GM06990 (cell line): ENCODE measurements at regions not wholly inside any gene's neighbourhood (a gene's known extent, or its start where the extent isn't known, plus 50 kb on each side); places are given as distances from the start of the nearest gene placed in this dataset.

Experiments
- DNase-seq: peaks from one replicate; pipeline ENCODE4 v3.0.0-alpha.2; 2011; ENCODE audit not compliant: insufficient read length; ENCODE audit errors: extremely low read depth
- H3K27me3 ChIP-seq: replicated peaks from 2 replicates; pipeline ENCODE4 v1.6.0; 2011; ENCODE audit warnings: low read length; ENCODE audit not compliant: control insufficient read depth, insufficient read depth
- H3K36me3 ChIP-seq: 2 replicates; pipeline ENCODE4 v1.5.1; 2011; ENCODE audit warnings: low read length; ENCODE audit not compliant: control insufficient read depth, insufficient read depth
- H3K4me3 ChIP-seq: replicated peaks from 2 replicates; pipeline ENCODE4 v1.5.1; 2011; ENCODE audit warnings: low read depth, mild to moderate bottlenecking, control low read depth, low read length
- TF ChIP-seq, protein P1 (sequence below): IDR thresholded peaks from 2 replicates; pipeline ENCODE4 v1.5.1; 2011; ENCODE audit warnings: low read length, control low read depth, mild to moderate bottlenecking, inconsistent platforms; ENCODE audit not compliant: insufficient read depth, poor library complexity, severe bottlenecking

DNA sequence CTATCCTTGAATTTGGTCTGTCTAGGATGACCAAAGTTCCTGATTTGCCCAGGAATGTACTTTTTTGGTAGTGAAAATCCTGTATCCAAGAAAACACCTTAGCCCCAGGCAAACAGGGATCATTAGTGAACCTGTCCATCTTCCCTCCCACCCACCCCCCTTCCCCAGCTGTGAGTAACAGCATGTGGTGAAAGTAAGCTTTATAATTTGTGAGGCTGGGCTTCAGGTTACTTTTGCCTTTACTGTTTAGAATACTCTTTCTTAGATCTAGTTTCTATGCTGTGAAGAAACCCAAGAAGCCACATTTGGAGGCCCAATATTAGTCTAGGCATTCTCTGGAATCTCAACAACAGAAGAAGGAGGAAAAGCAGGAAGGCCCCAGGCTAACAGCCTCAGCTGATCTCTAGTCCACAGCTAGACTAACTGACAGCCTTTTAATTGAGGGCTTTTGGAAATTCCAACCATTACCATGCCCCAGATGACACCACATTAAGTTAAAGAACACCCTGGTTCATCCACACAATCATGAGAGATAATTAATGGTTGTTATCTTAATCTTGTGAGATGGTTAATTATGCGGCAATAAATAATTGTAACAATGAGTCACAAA, 703.0 kb upstream of the NUDT12 start:
- TF ChIP-seq, protein P1, sequence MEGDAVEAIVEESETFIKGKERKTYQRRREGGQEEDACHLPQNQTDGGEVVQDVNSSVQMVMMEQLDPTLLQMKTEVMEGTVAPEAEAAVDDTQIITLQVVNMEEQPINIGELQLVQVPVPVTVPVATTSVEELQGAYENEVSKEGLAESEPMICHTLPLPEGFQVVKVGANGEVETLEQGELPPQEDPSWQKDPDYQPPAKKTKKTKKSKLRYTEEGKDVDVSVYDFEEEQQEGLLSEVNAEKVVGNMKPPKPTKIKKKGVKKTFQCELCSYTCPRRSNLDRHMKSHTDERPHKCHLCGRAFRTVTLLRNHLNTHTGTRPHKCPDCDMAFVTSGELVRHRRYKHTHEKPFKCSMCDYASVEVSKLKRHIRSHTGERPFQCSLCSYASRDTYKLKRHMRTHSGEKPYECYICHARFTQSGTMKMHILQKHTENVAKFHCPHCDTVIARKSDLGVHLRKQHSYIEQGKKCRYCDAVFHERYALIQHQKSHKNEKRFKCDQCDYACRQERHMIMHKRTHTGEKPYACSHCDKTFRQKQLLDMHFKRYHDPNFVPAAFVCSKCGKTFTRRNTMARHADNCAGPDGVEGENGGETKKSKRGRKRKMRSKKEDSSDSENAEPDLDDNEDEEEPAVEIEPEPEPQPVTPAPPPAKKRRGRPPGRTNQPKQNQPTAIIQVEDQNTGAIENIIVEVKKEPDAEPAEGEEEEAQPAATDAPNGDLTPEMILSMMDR, result no peak
- DNase-seq, result no peak
- H3K36me3 ChIP-seq, result no peaks in the 10 kb centered on the region
- H3K4me3 ChIP-seq, result no peak overlapping the region
- H3K27me3 ChIP-seq, result no peaks in the 10 kb centered on the region

DNA sequence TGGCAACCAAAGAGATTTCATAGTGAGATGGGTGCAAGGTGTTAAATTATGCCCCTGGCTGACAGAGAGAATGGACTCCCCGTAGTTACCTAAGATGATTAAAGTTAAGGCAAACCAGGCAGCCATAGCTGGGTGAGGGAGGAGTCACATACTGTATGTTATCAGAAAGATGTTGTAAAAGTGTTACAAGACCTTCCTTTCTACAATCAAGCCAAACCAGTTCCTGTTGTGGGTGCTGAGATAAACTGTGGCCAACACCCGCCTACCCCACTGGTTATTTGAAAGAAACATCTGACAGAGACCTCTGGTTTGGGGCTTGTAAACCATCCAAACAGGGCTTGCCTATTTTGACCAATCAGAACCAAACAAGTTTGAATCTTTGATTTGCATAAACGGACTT, 684.7 kb upstream of the NUDT12 start:
- TF ChIP-seq, protein P1, result no peak
- no peak for DNase-seq
- Histone ChIP-seq H3K27me3 (no peaks in the 10 kb centered on the region), H3K4me3 (no peak overlapping the region), H3K36me3 (no peaks in the 10 kb centered on the region)

DNA sequence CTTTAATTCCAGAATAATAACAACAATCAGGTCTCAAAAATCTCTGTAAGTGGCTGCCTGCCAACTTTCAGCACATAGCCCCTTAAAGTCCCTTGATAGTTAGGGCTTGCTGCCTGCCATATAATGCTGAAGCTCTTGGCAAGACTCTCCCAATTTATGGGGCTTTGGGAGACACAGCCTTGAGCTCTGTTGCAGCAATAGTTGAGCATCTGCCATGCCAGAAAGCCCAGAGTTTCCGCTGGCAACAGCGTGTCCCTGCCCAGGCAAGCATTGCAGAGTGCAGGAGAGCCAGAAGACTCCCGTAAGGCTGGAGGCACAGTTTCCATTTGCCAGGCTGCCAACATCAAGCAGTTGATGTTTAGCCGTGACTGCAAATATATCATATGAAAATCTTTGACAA, 678.5 kb upstream of the NUDT12 start:
- no peak for DNase-seq
- Histone ChIP-seq H3K4me3 (no peak overlapping the region), H3K27me3 (no peaks in the 10 kb centered on the region), H3K36me3 (no peaks in the 10 kb centered on the region)
- TF ChIP-seq, protein P1, result no peak

DNA sequence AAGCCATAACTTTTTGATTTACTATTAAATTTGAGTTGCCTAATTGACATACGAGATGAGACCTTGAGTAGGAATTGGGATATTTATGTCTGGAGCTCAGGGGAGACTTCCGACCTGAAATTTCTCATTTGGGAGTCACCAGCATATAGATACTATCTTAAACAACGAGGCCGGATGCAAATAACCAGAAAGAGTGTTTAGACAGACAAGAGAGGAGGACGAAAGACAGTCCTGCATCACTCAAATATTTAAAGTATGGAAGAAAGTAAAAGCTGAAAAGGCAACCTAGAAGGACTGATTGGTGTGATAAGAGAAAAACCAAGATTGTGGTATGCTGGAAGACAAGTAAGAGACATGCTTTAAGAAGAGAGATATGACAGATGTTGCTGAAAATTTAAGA, 675.0 kb upstream of the NUDT12 start:
- Histone ChIP-seq H3K4me3 (no peak overlapping the region), H3K27me3 (no peaks in the 10 kb centered on the region), H3K36me3 (no peaks in the 10 kb centered on the region)
- DNase-seq, result no peak
- TF ChIP-seq, protein P1, result no peak

DNA sequence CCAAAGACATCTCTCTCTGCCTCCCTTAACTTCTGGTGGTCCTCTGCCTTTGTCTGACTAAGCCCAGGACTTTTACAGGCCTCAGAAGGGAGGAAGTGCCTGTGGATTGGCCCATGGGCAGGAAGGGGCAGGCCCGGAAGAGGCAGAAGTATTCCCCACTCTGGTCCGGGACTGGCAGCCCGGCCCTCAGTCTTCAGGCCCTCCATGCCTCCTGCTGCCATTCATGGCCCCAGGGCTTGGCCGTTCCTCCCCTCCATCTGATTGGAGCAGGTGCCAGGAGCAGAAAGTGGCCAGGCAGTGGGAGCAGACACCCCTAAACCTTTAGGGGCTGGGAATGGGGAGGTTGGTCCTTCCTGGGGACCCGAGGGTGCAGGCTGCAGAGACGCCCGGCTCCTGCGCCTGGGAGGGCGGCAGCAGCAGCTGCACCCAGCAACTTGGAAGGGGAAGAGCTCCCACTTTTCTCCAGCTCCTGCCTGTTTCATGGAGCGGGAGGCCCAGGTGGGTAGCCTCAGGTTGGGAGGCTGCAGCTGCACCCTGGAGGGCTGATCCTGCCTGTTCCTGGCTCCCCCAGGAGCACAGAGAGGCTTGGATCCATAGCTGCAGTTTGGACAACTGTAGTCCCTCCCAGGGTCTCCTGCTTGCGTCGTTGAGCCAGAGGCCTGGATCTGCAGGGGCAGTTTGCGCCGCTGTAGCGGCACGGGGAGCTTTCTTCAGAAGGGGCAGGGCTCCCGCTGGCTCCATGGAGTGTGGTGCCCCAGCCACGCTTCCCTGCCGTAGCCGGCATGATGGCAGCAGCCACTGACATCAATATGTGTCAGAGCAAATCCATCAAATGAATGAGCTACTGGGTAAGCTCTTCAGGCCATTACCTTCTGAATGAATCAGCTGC, 661.5 kb upstream of the NUDT12 start:
- TF ChIP-seq, protein P1, result no peak
- H3K4me3 ChIP-seq, result no peak overlapping the region
- DNase-seq, result no peak
- H3K36me3 ChIP-seq, result no peaks in the 10 kb centered on the region
- H3K27me3 ChIP-seq, result no peaks in the 10 kb centered on the region

DNA sequence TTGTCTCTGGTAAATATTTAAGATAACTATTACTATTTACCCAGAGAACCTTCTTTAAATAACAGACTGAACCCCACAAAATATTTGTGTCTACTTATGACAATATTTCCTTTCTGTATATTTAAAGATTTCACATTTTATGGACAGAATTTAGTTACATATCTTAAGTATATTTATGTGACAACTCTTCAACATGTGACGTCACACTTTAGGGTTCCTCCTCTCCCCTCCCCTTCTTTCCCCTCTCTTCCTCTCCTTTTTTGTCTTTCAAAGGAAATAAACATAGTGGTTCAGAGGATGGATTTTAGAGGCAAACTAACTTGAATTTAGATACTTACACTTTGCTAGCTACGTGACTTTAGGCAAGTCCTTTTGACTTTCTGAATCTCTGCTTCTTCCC, 655.6 kb upstream of the NUDT12 start:
- TF ChIP-seq, protein P1, result no peak
- H3K36me3 ChIP-seq, result no peaks in the 10 kb centered on the region
- DNase-seq, result no peak
- H3K4me3 ChIP-seq, result no peak overlapping the region
- no peaks in the 10 kb centered on the region for H3K27me3 ChIP-seq
